IMR-90 (cell line): ENCODE measurements at regions not wholly inside any gene's neighbourhood (a gene's known extent, or its start where the extent isn't known, plus 50 kb on each side); places are given as distances from the start of the nearest gene placed in this dataset.

Experiments used
- CEBPB ChIP-seq: IDR thresholded peaks from 2 replicates; pipeline ENCODE4 v1.6.1; 2012; ENCODE audit warnings: low read depth, low read length, improper control_type of control experiment
- CHD1 ChIP-seq: IDR thresholded peaks from 2 replicates; pipeline ENCODE4 v1.6.1; 2012; ENCODE audit warnings: low read depth, low read length, improper control_type of control experiment
- FOS ChIP-seq: fragments of 150-350 bp; IDR thresholded peaks from 2 replicates; pipeline ENCODE4 v1.6.1; 2016; ENCODE audit warnings: low read depth, low read length
- MAFK ChIP-seq: IDR thresholded peaks from 2 replicates; pipeline ENCODE4 v1.6.1; 2012; ENCODE audit warnings: low read depth, low read length, improper control_type of control experiment
- NFE2L2 ChIP-seq: fragments of 150-350 bp; IDR thresholded peaks from 2 replicates; pipeline ENCODE4 v1.6.1; 2016; ENCODE audit warnings: low read depth, mild to moderate bottlenecking, low read length
- POLR2A ChIP-seq: IDR thresholded peaks from 2 replicates; pipeline ENCODE4 v1.6.1; 2012; ENCODE audit warnings: mild to moderate bottlenecking, low read depth, low read length
- SMC3 ChIP-seq: fragments of 150-350 bp; IDR thresholded peaks from 2 replicates; pipeline ENCODE4 v1.6.1; 2016; ENCODE audit warnings: low read depth, mild to moderate bottlenecking, antibody characterized with exemption, low read length, moderate library complexity
- TF ChIP-seq, protein P1 (sequence below): fragments of 150-350 bp; IDR thresholded peaks from 2 replicates; pipeline ENCODE4 v1.6.1; 2017; ENCODE audit warnings: mild to moderate bottlenecking, antibody characterized with exemption, low read length, low read depth
- TF ChIP-seq, protein P2 (sequence below): conservative IDR thresholded peaks from 2 replicates; pipeline ENCODE4 v1.5.1; 2012; ENCODE audit warnings: mild to moderate bottlenecking, low read depth, low read length, improper control_type of control experiment
- TF ChIP-seq, protein P3 (sequence below): fragments of 150-350 bp; IDR thresholded peaks from 2 replicates; pipeline ENCODE4 v1.6.1; 2016; ENCODE audit warnings: low read depth, mild to moderate bottlenecking, low read length, moderate library complexity, borderline replicate concordance

GRCh38 chr2:8142461-8142860 is 539.4 kb upstream of the ID2 start:
- no peak for TF ChIP-seq MAFK
- TF ChIP-seq, protein P1, sequence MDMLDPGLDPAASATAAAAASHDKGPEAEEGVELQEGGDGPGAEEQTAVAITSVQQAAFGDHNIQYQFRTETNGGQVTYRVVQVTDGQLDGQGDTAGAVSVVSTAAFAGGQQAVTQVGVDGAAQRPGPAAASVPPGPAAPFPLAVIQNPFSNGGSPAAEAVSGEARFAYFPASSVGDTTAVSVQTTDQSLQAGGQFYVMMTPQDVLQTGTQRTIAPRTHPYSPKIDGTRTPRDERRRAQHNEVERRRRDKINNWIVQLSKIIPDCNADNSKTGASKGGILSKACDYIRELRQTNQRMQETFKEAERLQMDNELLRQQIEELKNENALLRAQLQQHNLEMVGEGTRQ = no peak
- TF ChIP-seq, protein P2, sequence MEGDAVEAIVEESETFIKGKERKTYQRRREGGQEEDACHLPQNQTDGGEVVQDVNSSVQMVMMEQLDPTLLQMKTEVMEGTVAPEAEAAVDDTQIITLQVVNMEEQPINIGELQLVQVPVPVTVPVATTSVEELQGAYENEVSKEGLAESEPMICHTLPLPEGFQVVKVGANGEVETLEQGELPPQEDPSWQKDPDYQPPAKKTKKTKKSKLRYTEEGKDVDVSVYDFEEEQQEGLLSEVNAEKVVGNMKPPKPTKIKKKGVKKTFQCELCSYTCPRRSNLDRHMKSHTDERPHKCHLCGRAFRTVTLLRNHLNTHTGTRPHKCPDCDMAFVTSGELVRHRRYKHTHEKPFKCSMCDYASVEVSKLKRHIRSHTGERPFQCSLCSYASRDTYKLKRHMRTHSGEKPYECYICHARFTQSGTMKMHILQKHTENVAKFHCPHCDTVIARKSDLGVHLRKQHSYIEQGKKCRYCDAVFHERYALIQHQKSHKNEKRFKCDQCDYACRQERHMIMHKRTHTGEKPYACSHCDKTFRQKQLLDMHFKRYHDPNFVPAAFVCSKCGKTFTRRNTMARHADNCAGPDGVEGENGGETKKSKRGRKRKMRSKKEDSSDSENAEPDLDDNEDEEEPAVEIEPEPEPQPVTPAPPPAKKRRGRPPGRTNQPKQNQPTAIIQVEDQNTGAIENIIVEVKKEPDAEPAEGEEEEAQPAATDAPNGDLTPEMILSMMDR = no peak
- TF ChIP-seq FOS = no peak
- TF ChIP-seq NFE2L2 = no peak
- no peak for TF ChIP-seq CEBPB
- TF ChIP-seq SMC3 = no peak
- no peak for TF ChIP-seq POLR2A
- TF ChIP-seq, protein P3, sequence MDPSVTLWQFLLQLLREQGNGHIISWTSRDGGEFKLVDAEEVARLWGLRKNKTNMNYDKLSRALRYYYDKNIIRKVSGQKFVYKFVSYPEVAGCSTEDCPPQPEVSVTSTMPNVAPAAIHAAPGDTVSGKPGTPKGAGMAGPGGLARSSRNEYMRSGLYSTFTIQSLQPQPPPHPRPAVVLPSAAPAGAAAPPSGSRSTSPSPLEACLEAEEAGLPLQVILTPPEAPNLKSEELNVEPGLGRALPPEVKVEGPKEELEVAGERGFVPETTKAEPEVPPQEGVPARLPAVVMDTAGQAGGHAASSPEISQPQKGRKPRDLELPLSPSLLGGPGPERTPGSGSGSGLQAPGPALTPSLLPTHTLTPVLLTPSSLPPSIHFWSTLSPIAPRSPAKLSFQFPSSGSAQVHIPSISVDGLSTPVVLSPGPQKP = no peak
- TF ChIP-seq CHD1 = no peak
